DND-41 (cell line): ENCODE measurements at regions not wholly inside any gene's neighbourhood (a gene's known extent, or its start where the extent isn't known, plus 50 kb on each side); places are given as distances from the start of the nearest gene placed in this dataset.

Experiments used
- EZH2 ChIP-seq: IDR thresholded peaks from 3 replicates; pipeline ENCODE4 v1.6.1; 2012; ENCODE audit warnings: borderline replicate concordance, low read depth, mild to moderate bottlenecking, moderate library complexity, low read length, inconsistent platforms; ENCODE audit not compliant: severe bottlenecking
- TF ChIP-seq, protein P1 (sequence below): IDR thresholded peaks from 2 replicates; pipeline ENCODE4 v1.5.1; 2012; ENCODE audit warnings: borderline replicate concordance, low read length, moderate library complexity, mild to moderate bottlenecking; ENCODE audit not compliant: poor library complexity, severe bottlenecking; ENCODE audit errors: extremely low read depth

DNA sequence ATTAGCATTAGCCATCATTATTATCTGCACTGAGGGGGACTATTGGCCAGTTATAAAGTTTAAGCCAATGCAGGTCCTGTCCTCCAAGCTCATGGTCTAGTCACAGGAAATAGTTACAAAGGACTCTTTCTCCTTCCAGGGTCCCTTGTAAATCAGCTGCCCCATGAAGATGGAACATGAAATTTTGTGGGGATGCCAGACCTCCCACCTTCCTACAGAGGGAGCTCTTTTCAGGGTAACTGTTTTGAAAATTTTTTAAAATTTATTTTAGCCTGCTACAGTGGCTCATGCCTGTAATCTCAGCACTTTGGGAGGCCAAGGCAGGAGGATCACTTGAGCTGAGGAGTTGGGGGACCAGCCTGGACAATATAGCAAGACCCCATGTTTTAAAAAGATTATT, 124.4 kb upstream of the SLC34A2 start:
- TF ChIP-seq, protein P1, sequence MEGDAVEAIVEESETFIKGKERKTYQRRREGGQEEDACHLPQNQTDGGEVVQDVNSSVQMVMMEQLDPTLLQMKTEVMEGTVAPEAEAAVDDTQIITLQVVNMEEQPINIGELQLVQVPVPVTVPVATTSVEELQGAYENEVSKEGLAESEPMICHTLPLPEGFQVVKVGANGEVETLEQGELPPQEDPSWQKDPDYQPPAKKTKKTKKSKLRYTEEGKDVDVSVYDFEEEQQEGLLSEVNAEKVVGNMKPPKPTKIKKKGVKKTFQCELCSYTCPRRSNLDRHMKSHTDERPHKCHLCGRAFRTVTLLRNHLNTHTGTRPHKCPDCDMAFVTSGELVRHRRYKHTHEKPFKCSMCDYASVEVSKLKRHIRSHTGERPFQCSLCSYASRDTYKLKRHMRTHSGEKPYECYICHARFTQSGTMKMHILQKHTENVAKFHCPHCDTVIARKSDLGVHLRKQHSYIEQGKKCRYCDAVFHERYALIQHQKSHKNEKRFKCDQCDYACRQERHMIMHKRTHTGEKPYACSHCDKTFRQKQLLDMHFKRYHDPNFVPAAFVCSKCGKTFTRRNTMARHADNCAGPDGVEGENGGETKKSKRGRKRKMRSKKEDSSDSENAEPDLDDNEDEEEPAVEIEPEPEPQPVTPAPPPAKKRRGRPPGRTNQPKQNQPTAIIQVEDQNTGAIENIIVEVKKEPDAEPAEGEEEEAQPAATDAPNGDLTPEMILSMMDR = peak; percentile 33
- TF ChIP-seq EZH2 = no peak
